Osteocyte (in vitro differentiated cells): ENCODE measurements at regions not wholly inside any gene's neighbourhood (a gene's known extent, or its start where the extent isn't known, plus 50 kb on each side); places are given as distances from the start of the nearest gene placed in this dataset.

Experiments
- DNase-seq: peaks from one replicate; pipeline ENCODE4 v3.0.0; 2021; ENCODE audit warnings: mixed read lengths; ENCODE audit not compliant: unreplicated experiment; ENCODE audit errors: extremely low spot score
- H3K27ac Mint-ChIP-seq: one replicate; pipeline ENCODE4 v1.8.0; 2021; ENCODE audit warnings: mild to moderate bottlenecking, mixed read lengths; ENCODE audit not compliant: unreplicated experiment
- H3K27me3 Mint-ChIP-seq: one replicate; pipeline ENCODE4 v1.8.0; 2021; ENCODE audit warnings: mixed read lengths; ENCODE audit not compliant: unreplicated experiment
- H3K36me3 Mint-ChIP-seq: one replicate; pipeline ENCODE4 v1.8.0; 2021; ENCODE audit warnings: mixed read lengths; ENCODE audit not compliant: unreplicated experiment
- H3K4me1 Mint-ChIP-seq: one replicate; pipeline ENCODE4 v1.8.0; 2021; ENCODE audit warnings: mixed read lengths; ENCODE audit not compliant: unreplicated experiment
- H3K4me3 Mint-ChIP-seq: one replicate; pipeline ENCODE4 v1.8.0; 2021; ENCODE audit warnings: mild to moderate bottlenecking, moderate library complexity, mixed read lengths; ENCODE audit not compliant: unreplicated experiment
- H3K9me3 Mint-ChIP-seq: one replicate; pipeline ENCODE4 v1.8.0; 2021; ENCODE audit warnings: mixed read lengths; ENCODE audit not compliant: unreplicated experiment
- TF ChIP-seq, protein P1 (sequence below): fragments of 200-600 bp; sonication (generic); IDR thresholded peaks from 2 replicates; pipeline ENCODE4 v1.5.0; 2021; ENCODE audit warnings: antibody characterized with exemption, mild to moderate bottlenecking, moderate library complexity

DNA sequence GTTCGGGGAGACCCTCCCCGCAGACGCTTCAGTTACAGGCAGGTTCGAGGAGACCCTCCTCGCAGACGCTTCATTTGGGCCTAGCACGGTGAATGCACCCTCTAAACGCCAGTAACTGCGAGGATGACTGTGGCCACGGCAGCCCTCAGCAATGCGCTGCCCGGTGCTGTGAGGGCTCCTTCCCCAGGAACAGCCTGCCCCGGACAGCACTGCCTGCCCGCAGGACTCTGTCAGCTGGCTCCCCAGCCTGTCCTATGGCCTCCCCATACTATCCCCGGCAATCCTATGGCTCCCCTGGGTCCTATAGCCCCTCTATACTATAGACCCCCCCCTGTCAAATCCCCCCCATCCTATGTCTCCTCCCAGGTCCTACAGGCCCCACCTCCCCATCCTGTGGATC lies 238.9 kb downstream of the RBFOX3 start:
- TF ChIP-seq, protein P1, sequence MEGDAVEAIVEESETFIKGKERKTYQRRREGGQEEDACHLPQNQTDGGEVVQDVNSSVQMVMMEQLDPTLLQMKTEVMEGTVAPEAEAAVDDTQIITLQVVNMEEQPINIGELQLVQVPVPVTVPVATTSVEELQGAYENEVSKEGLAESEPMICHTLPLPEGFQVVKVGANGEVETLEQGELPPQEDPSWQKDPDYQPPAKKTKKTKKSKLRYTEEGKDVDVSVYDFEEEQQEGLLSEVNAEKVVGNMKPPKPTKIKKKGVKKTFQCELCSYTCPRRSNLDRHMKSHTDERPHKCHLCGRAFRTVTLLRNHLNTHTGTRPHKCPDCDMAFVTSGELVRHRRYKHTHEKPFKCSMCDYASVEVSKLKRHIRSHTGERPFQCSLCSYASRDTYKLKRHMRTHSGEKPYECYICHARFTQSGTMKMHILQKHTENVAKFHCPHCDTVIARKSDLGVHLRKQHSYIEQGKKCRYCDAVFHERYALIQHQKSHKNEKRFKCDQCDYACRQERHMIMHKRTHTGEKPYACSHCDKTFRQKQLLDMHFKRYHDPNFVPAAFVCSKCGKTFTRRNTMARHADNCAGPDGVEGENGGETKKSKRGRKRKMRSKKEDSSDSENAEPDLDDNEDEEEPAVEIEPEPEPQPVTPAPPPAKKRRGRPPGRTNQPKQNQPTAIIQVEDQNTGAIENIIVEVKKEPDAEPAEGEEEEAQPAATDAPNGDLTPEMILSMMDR = no peak
- no peak for DNase-seq
- Mint-ChIP-seq H3K36me3 (no peaks in the 10 kb centered on the region), H3K27me3 (peaks cover 45% of the 10 kb centered on the region), H3K4me3 (no peak overlapping the region), H3K9me3 (no peaks in the 10 kb centered on the region), H3K27ac (no peak overlapping the region), H3K4me1 (no peaks in the 10 kb centered on the region)

DNA sequence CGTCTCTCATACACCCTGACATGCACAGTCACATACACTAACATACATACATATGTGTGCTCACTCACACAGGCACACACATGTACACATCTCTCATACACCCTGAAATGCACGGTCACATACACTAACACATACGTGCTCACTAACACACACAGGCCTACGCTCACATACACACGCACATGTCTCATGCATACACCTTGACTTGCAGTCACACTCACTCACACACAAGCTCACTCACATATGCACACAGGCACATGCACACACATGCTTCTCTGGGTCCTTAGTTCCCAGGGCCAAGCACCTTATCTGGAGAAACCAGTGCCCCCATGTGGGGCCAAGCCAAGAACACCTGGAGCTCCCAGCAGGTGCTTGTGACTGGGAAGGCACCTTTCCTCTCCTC lies 240.3 kb downstream of the RBFOX3 start:
- no peak overlapping the region for H3K4me3 Mint-ChIP-seq
- no peak for DNase-seq
- no peak overlapping the region for H3K27ac Mint-ChIP-seq
- H3K36me3 Mint-ChIP-seq = no peaks in the 10 kb centered on the region
- peaks cover 46% of the 10 kb centered on the region for H3K27me3 Mint-ChIP-seq
- no peaks in the 10 kb centered on the region for H3K9me3 Mint-ChIP-seq
- TF ChIP-seq, protein P1 = no peak
- no peaks in the 10 kb centered on the region for H3K4me1 Mint-ChIP-seq

DNA sequence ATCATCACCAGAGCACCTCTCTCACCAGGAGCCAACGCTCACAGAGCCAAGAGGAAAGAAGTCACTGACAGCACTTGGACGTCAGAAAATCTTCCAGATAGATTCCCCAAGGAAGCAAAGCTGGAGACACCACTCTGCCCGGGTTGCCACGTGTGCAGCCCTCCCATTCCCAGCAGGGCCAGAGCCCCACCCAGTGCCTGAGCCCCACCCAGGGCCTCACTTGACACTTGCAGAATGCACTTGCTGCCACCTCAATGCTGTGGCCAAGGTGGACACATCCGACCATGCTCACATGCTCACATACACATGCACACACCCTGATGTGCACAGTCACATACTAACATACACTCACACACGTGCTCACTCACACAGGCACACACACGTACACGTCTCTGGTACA lies 240.7 kb downstream of the RBFOX3 start:
- peaks cover 49% of the 10 kb centered on the region for H3K27me3 Mint-ChIP-seq
- no peak for DNase-seq
- H3K27ac Mint-ChIP-seq = no peak overlapping the region

DNA sequence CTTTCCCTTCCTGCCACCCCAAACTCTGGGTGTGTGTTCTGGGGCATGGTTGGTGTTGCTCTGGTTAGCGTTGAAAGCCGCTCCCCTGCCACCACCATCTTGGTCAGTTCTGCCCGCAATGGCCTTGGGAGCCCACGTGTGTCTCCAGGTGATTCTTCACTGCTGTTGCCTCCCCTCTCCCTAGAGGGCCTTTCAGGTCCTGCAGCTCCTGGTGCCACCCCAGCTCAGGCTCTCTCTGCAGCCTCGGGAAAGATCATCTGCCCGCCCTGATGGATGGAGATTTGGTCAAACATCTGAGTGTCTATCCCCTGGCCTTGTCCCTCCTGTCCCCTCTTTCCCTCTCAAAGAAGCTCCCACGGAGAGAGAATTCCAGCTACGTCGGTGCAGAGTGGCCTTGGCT lies 241.3 kb downstream of the RBFOX3 start:
- no peaks in the 10 kb centered on the region for H3K36me3 Mint-ChIP-seq
- DNase-seq = no peak
- peaks cover 46% of the 10 kb centered on the region for H3K27me3 Mint-ChIP-seq
- no peaks in the 10 kb centered on the region for H3K9me3 Mint-ChIP-seq
- no peak overlapping the region for H3K27ac Mint-ChIP-seq
- TF ChIP-seq, protein P1 = no peak
- H3K4me1 Mint-ChIP-seq = no peaks in the 10 kb centered on the region
- H3K4me3 Mint-ChIP-seq = no peak overlapping the region

More for the DNA sequence above, 240.7 kb downstream of the RBFOX3 start:
- H3K4me1 Mint-ChIP-seq = no peaks in the 10 kb centered on the region
- H3K36me3 Mint-ChIP-seq = no peaks in the 10 kb centered on the region
- TF ChIP-seq, protein P1 = no peak
- H3K4me3 Mint-ChIP-seq = no peak overlapping the region
- no peaks in the 10 kb centered on the region for H3K9me3 Mint-ChIP-seq

DNA sequence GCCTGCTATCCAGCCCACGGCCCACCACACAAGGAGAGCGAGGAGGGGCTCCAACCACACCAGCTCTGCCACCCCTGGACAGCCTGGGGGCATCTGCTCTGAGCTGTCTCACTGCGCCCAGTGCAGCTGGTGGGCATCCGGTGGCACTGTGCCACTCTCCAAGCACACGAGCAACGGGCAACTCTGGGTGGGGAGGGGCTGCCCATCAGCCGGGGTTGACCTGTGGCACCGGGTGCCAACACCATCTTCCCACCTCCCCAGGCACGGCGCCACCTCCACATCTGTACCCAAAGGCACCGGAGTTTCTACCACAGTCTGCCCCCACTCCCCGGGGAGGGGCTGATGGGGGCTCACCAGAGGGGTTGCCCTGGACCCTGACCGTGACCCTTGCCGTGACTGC lies 241.8 kb downstream of the RBFOX3 start:
- Mint-ChIP-seq H3K27ac (no peak overlapping the region), H3K4me3 (no peak overlapping the region), H3K9me3 (no peaks in the 10 kb centered on the region), H3K4me1 (no peaks in the 10 kb centered on the region), H3K36me3 (no peaks in the 10 kb centered on the region), H3K27me3 (peaks cover 46% of the 10 kb centered on the region)
- TF ChIP-seq, protein P1 = no peak
- no peak for DNase-seq
